ENCODE measurements at regions not wholly inside any gene's neighbourhood (a gene's known extent, or its start where the extent isn't known, plus 50 kb on each side); places are given as distances from the start of the nearest gene placed in this dataset.
A peak's percentile ranks its signal among the peaks of the same experiment; 100 is the strongest.

DNA sequence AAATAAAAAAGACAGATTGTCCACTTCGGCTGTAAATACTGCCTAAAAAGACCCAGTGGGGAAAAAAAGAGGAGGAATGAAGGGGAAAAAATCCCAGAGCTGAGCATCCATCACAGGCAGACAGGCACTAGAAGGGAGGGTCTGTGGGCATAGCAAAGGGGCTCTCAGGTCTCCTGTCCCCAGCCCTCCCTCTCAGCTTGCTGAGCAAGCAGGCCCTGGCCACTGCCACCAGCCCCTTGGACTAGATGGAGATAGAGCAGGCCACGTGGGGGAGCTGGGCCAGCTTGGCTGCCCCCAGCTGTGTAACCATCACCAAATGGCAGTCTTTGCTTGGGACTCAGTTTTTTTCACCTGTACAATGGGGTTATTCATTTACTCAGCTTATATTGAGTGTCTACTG, 141.6 kb upstream of the UNC5B start:
- Mint-ChIP-seq H3K4me1 (no peaks in the 10 kb centered on the region), H3K9me3 (no peaks in the 10 kb centered on the region), H3K36me3 (ENCODE audit: low read depth) (no peaks in the 10 kb centered on the region), H3K4me3 (no peak overlapping the region), H3K27ac (ENCODE audit: unreplicated experiment) (no peak overlapping the region), H3K27me3 (ENCODE audit: low read depth) (no peaks in the 10 kb centered on the region)
- no peak for DNase-seq (ENCODE audit: low read depth, low spot score)
- TF ChIP-seq, protein P1, sequence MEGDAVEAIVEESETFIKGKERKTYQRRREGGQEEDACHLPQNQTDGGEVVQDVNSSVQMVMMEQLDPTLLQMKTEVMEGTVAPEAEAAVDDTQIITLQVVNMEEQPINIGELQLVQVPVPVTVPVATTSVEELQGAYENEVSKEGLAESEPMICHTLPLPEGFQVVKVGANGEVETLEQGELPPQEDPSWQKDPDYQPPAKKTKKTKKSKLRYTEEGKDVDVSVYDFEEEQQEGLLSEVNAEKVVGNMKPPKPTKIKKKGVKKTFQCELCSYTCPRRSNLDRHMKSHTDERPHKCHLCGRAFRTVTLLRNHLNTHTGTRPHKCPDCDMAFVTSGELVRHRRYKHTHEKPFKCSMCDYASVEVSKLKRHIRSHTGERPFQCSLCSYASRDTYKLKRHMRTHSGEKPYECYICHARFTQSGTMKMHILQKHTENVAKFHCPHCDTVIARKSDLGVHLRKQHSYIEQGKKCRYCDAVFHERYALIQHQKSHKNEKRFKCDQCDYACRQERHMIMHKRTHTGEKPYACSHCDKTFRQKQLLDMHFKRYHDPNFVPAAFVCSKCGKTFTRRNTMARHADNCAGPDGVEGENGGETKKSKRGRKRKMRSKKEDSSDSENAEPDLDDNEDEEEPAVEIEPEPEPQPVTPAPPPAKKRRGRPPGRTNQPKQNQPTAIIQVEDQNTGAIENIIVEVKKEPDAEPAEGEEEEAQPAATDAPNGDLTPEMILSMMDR (conservative IDR thresholded peaks at IDR 0.05): no peak

DNA sequence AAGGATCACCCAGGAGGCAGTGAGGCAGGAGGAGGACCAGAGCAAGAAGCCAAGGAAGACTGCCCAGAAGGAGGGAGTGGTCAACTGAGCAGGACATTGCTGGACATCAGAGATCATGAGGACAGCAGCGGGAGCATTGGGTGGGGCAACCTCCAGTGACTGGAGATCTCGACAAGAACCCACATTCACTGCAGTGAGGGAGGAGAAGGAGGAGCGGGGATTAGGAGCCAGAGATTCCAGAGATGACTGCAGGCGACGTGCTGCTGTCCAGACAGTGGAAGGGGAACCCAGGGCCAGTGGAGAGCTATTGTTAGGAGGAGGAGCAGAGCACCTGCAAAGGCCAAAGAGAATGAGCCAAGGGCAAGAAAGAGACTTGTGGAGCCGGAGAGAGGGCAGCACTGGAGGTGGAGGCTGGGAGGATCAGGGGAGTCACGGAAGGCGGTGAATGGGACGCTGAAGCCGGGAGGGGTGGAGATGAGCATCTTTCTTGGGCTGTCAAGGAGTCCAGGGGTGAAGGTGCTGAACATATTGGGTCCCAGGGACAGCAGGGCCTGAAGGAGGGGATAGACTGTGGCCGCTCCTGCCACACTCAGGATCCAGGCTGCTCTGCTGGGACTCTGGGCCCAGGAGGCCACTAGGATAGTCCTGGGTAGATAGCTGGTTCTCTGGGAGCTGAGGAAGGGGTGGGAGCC, 140.1 kb upstream of the UNC5B start:
- Mint-ChIP-seq H3K36me3 (ENCODE audit: low read depth) (no peaks in the 10 kb centered on the region), H3K27ac (ENCODE audit: unreplicated experiment) (no peak overlapping the region), H3K4me3 (no peak overlapping the region), H3K4me1 (peaks cover 7% of the 10 kb centered on the region), H3K9me3 (no peaks in the 10 kb centered on the region), H3K27me3 (ENCODE audit: low read depth) (no peaks in the 10 kb centered on the region)
- no peak for DNase-seq (ENCODE audit: low read depth, low spot score)
- TF ChIP-seq, protein P1 (conservative IDR thresholded peaks at IDR 0.05): no peak

DNA sequence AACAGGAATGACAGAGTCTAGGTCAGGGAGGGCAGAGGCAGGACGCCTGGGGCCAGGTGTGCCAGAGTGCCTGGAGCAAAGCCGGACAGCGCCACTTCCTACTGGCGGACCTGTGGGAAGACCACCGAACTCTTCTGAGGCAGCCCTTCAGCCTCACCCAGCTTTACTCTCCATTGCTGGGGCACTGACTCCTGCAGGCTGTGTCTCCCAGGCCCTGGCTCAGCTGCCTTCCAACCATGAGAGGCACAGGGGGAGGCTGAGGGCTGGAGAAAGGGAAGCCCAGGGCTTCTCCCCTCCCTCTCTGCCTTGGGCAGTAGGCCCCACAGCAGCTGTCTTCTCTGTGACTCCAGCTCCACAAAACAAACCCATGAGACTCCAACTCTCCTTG, 139.6 kb upstream of the UNC5B start:
- peaks cover 7% of the 10 kb centered on the region for H3K4me1 Mint-ChIP-seq
- no peaks in the 10 kb centered on the region for H3K36me3 Mint-ChIP-seq (ENCODE audit: low read depth)
- DNase-seq (ENCODE audit: low read depth, low spot score): no peak
- no peaks in the 10 kb centered on the region for H3K27me3 Mint-ChIP-seq (ENCODE audit: low read depth)
- peak overlapping the region; percentile 96 for H3K27ac Mint-ChIP-seq (ENCODE audit: unreplicated experiment)
- H3K4me3 Mint-ChIP-seq: no peak overlapping the region
- TF ChIP-seq, protein P1 (conservative IDR thresholded peaks at IDR 0.05): no peak
- no peaks in the 10 kb centered on the region for H3K9me3 Mint-ChIP-seq

GRCh38 chr10:71073451-71074175, 138.8 kb upstream of the UNC5B start:
- H3K9me3 Mint-ChIP-seq: no peaks in the 10 kb centered on the region
- H3K4me1 Mint-ChIP-seq: peaks cover 7% of the 10 kb centered on the region
- no peaks in the 10 kb centered on the region for H3K27me3 Mint-ChIP-seq (ENCODE audit: low read depth)
- DNase-seq (ENCODE audit: low read depth, low spot score): no peak
- TF ChIP-seq, protein P1 (conservative IDR thresholded peaks at IDR 0.05): no peak
- no peak overlapping the region for H3K4me3 Mint-ChIP-seq
- peak overlapping the region; percentile 96 for H3K27ac Mint-ChIP-seq (ENCODE audit: unreplicated experiment)
- no peaks in the 10 kb centered on the region for H3K36me3 Mint-ChIP-seq (ENCODE audit: low read depth)

- Mint-ChIP-seq H3K27me3 (ENCODE audit: low read depth) (no peaks in the 10 kb centered on the region), H3K9me3 (no peaks in the 10 kb centered on the region), H3K27ac (ENCODE audit: unreplicated experiment) (no peak overlapping the region), H3K4me1 (peaks cover 7% of the 10 kb centered on the region), H3K4me3 (no peak overlapping the region), H3K36me3 (ENCODE audit: low read depth) (no peaks in the 10 kb centered on the region)
- no peak for DNase-seq (ENCODE audit: low read depth, low spot score)
- TF ChIP-seq, protein P1 (conservative IDR thresholded peaks at IDR 0.05): no peak
These were observed 138.1 kb upstream of the UNC5B start for GRCh38 chr10:71074176-71074755.

Measured in neural crest cell (in vitro differentiated cells).